ENCODE measurements at regions not wholly inside any gene's neighbourhood (a gene's known extent, or its start where the extent isn't known, plus 50 kb on each side); places are given as distances from the start of the nearest gene placed in this dataset.

GRCh38 chr11:92071660-92072059 is 153.0 kb upstream of the FAT3 start:
- TF ChIP-seq, protein P1, sequence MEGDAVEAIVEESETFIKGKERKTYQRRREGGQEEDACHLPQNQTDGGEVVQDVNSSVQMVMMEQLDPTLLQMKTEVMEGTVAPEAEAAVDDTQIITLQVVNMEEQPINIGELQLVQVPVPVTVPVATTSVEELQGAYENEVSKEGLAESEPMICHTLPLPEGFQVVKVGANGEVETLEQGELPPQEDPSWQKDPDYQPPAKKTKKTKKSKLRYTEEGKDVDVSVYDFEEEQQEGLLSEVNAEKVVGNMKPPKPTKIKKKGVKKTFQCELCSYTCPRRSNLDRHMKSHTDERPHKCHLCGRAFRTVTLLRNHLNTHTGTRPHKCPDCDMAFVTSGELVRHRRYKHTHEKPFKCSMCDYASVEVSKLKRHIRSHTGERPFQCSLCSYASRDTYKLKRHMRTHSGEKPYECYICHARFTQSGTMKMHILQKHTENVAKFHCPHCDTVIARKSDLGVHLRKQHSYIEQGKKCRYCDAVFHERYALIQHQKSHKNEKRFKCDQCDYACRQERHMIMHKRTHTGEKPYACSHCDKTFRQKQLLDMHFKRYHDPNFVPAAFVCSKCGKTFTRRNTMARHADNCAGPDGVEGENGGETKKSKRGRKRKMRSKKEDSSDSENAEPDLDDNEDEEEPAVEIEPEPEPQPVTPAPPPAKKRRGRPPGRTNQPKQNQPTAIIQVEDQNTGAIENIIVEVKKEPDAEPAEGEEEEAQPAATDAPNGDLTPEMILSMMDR (IDR thresholded peaks at IDR 0.05 in 4 of 5, conservative IDR thresholded peaks at IDR 0.05 in 1 of 5) = no peak
- TF ChIP-seq POLR2A (IDR thresholded peaks at IDR 0.05) = no peak
